ENCODE measurements at regions not wholly inside any gene's neighbourhood (a gene's known extent, or its start where the extent isn't known, plus 50 kb on each side); places are given as distances from the start of the nearest gene placed in this dataset.

DNA sequence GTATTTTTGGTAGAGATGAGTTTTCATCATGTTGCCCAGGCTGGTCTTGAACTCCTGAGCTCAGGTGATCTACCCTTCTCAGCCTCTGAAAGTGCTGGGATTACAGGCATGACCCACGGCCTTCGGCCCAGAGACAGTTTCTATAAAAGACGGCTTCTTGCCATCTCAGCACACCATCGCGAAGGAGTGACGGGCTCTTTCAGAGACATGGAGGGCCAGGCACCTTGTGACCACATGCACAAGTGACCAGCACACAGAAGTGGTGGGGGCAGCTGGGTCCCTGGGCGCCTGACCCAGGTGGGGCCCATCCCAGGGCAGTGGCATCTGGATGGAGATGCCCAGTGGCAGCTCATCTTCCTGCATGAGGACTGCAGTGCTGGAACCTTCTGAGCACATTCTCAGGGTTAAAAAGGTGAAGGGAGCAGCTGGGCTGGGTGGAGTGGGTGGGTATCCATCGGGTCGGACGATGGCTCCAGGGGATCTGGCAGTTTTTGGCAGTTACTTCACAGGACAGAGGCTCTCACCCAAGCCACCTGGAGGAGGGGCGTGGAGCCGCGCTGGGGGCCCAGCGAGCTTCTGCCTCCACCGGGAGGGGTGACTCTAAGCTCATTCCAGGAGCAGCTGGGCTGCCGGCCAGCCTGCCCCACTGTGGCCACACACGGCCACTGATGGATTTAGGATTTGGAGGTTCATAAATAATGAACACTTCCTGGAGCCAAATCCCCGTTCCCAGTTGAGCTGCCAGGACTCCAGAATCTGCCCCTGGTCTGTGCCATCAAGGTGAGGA is 373.0 kb downstream of the CTTN start:
- DNase-seq (ENCODE audit: low read depth in 2 of 3, low spot score in 2 of 3), result no peak

DNA sequence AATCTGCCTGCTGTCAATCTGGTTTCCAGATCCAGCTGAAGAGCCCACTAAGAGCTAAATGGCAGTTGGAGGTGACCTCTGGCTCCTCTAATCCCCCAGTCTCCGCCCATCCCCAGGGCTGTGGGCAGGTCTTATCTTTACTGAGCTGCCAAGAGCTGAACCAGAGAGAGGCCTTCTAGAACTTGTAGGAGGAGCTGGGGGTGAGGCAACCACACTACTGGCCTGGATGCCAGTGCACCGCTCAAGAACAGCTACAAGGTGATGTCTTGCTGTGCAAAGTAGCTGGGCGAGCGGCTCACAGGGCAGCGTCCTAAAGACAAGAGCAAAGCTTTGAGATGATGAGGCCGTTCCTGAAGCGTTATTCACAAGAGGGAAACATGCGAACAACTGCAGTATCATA is 374.6 kb downstream of the CTTN start:
- no peak for DNase-seq (ENCODE audit: low read depth in 2 of 3, low spot score in 2 of 3)

DNA sequence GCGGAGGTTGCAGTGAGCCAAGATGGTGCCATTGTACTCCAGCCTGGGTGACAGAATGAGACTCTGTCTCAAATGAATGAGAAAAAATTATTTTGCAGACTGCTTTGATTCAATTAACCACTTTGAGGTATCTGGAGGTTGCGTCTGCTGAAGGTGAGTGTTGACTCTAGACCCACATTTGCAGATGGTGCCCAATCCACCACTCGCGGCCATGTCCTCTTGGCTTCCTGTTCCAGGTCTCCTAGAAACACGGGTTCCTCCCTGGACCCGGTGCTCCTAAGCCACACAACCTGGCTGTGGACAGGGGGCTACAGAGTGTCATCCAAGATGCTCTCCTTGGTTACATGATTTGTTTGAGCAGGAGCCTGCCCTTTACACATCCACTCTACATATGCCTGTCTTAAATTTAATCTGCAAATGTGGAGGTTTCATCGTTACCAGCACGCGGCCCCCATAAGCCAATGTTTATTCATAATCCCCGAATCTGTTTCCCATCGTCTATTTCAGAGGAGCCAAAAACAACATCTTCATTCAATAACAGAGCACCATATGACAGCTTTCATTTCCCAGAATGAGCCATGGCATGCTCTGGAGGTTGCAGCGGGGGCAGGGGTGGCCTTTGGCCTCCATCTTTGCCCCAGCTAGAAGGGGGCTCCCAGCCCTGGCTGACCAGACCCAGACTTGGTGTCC is 377.2 kb downstream of the CTTN start:
- no peak for DNase-seq (ENCODE audit: low read depth in 2 of 3, low spot score in 2 of 3)

DNA sequence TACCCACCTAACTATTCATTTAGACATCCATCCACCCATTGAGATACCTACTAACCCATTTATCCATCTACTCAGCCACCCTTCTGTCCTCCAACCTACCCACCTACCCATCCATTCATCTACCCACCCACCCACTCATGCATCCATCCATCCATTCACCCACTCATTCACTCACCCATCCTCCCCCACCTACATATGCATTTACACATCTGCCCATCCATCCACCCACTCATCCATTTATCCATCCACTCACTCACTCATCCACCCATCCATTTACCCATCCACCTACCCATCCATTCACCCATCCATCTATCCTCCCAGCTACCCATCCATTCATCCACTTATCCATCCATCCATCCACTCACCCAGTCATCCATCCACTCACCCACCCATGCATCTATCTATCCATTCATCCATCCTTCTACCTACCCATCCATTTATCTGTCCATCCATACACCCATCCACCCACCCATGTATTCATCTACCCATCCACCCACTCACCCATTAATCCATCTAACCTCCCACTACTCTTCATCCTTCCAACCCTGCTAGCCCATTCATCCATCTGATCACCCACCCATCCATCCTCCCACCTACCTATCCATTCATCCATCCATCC is 378.7 kb downstream of the CTTN start:
- no peak for DNase-seq (ENCODE audit: low read depth in 2 of 3, low spot score in 2 of 3)

DNA sequence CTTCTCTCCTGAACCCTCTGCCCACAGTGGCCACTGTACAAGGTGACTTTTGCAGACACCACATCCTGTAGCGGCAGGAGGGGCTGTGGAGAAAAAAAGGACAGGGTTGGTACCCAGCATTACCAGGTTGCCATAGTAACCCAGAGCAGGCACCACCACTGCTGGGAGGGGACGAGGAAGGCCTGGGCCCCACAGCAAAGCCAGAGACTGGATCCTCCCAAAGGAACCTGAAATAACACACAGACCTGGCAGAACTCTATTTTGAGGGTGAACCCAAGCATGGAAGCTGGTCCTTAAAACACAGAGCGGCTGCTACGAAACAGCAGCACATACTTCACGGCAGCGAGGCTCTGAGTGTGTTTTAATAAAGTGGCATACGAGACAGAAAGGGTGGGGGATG is 380.6 kb downstream of the CTTN start:
- no peak for DNase-seq (ENCODE audit: low read depth in 2 of 3, low spot score in 2 of 3)

DNA sequence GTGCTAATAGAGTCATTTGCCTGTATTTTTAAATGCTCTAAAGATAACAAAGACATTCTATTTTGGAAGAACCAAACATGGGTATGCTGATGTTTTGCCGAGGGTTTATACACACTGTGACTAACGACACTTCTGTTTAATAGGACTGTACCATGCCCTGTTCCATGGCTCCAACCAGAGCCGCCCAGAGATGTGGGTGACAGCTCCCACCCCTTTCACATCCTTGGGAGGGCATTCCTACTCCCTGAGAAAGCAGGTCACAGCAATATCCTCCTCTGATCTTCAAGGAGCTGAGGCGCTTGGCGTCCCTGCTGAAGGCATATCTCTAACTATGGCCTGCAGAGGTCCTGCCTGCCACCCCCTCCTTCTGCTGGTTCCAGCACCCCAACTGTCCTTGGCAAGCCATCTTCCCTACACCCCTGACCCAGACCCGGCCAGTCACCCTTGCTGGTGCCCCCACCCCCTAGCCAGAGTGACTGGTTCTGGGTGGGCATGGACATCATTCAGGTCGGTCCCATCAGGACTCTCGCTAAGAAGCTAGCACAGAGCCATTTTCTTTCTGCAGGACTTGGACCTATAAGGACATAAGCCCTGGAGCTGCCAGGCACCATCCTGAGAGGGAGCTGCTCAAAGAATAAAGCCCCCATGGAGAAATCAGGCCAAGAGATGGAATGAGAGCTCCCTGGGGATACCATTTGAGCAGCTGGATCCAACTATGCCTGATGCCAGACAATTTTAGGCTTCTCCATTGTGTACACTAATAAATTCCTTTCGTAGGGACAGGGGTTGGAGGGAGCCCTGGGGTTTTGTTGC is 381.3 kb downstream of the CTTN start:
- no peak for DNase-seq (ENCODE audit: low read depth in 2 of 3, low spot score in 2 of 3)

DNA sequence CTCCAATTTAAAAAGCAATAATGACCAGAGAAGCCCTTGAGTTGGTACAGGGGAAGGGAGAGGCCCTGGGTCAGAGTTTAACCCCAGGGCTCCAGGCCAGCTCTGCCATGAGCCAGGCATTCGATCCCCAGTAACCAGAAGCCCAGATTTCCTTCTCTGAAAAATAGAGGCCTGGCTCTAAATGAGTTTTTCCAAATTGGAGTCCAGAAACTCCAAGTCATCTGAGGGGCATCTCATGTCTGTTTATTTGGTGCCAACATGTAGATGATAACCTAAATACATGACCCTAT is 381.9 kb downstream of the CTTN start:
- no peak for DNase-seq (ENCODE audit: low read depth in 2 of 3, low spot score in 2 of 3)

DNA sequence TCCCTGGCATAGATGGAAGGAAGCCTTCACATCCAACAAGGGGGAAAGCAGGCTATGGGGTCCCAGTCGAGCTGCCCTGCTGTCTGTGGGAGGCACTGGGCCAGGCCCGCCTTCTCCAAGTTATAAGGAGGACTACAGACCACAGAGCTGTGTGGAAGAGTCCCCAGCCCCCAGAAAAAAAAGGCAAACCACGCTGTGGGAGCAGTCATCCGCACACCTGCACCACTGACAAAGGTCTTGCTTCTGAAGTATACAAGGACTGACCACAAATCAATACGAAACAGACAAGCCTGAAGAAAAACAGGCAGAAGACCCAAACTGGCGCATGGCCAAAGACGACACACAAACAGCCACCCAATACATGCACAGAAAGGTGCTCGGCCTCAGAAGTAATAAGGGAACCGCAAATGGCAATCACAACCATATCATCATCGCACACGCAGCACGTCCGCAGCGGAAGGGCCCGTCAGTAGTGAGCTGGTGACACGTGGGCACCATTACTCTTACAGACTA is 384.1 kb downstream of the CTTN start:
- DNase-seq (ENCODE audit: low read depth in 2 of 3, low spot score in 2 of 3), result no peak

DNA sequence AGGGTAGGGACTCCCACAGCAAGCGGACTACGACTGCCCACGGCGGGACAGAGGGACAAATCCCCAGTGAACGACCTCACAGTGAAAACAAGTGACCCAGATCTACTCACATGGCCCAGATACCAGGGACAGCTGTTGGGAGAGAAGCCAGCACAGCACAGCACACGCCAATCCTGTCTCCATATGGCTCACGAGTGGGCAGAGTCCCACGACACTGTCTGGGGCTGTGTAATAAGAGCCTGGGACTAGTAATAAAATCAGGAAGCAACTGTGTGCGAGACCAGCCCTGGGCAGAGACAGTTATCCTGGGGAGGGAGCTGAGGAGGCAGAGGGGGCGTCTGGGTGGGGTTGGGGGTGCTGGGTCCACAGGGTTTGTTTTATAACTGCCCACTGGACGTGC is 385.0 kb downstream of the CTTN start:
- DNase-seq (ENCODE audit: low read depth in 2 of 3, low spot score in 2 of 3), result no peak

DNA sequence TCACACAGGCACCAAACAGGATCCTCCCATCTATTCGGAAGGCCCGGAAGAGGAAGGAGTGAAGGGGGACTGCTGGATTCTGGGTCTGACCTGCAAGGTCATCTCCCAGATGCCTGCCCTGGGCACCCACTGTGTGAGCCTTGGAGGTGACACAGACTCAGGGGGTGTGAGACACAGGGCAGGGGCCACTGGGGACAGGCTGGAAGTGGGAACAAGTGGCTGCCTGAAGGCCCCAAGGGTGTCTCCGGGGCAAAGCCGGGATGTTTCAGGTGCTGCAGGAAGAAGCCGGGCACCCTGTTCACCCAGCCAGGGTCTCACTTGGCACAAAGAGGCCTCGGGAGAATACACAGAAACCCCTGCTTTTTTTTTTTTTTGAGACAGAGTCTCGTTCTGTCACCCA is 385.5 kb downstream of the CTTN start:
- no peak for DNase-seq (ENCODE audit: low read depth in 2 of 3, low spot score in 2 of 3)

DNA sequence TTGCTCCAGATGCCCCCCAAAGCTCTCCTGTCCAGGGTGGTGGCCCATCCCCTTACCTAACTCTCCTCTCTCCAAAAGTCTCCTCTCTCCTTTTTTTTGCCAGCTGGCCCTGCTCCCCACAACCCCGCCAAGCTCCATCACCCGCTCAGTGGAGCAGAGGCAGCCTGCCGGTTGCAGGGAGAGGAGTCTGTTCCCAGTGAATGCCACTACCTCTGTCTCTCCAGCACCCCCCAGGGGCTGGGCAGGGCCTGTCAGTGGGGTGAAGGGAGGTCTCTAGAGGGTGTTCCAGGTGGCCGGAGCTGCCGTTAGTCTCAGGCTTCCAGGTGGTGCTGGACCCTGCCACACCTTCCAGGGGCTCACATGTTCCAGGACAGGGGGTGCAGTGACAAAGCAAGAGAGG is 387.0 kb downstream of the CTTN start:
- DNase-seq (ENCODE audit: low read depth in 2 of 3, low spot score in 2 of 3), result no peak

DNA sequence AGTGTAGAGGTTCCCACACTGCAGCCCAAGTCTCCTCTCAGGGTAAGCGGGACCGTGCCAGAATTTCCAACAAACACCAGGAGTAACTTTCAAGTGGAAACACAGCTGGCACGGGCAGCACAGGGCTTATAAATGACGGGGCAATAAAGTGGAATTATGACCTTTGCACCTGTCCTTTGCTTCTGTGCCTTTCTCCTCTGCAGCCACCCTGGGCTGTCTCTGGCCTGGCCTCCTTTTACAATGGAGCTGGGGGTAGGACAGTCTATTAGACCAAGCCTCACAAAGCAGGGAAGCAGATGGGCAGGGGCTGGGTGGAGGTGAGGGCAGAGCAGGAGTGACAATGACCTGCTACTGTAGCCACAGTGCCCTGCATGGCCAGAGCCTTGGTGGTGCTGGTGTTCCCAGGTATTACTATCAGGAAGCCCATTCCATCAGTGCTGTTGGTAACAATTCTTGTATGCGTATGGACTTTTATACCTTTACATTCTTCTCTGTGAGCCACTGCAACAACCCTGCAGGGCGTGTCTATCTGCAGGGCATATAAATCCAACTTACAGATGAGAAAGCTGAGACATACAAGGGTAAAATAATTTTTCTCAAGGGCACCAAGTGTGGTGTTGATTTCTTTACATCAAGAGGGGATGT is 387.8 kb downstream of the CTTN start:
- DNase-seq (ENCODE audit: low read depth in 2 of 3, low spot score in 2 of 3), result no peak

DNA sequence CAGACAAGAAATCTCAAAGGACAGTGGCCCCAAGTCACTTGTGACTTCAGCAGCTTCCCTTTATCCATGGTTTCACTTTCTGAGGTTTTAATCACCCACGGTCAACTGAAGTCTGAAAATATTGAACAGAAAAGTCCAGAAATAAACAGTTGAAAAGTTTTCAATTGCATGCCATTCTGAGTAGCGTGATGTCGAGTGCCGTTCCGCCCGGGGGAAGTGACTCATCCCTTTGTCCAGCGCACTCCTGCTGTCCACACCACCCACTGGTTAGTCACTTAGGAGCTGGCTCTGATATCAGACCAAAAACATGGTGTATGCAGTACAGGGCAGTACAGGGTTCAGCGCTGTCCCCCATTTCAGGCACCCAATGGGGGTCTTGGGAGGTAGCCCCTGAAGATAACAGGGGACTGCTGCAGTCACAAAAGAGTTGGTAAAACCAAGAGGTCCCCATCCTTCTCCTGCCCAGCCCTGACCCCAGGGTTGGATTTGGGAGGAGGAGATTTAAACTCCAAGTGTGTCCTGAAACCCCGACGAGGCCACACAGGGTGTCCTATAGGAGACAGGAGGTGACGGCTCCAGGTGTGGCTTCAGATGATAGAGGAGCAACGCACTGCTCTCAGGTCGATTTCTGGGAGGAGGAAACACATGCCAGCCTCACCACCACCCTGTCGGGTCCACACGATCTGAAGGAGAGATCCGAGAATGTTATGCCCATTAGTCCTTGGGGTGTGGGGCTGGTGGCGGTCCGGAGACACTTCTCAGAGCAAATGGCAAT is 390.1 kb downstream of the CTTN start:
- no peak for DNase-seq (ENCODE audit: low read depth in 2 of 3, low spot score in 2 of 3)

DNA sequence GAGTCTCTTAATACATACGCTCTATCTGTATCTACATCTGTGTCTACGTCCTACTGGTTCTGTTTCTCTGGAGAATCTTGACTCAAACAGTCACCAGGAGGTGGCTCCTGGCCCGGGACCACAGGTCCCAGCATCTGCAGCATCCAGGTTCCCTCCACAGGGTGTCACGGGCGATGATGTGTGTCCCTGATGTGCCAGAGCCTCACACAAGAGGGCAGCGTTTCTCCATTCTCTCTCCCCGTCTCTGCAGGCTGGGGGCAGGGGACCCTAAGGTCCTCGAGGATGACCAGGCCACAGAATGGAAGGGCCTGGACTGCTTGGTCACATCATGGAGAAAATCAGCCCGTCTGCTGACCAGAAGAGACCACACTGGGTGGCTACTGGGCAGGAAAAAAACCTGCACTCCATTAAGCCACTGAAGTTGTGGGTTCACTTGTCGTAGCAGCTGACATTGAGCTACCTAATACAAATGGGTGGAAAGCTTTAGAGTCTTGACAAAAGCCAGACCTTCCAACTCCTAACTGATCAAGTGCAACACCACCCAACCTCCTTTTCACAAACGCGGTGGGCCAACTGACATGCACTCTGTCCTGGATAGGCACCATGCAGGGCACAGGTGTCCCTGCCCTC is 392.5 kb downstream of the CTTN start:
- DNase-seq (ENCODE audit: low read depth in 2 of 3, low spot score in 2 of 3), result no peak

DNA sequence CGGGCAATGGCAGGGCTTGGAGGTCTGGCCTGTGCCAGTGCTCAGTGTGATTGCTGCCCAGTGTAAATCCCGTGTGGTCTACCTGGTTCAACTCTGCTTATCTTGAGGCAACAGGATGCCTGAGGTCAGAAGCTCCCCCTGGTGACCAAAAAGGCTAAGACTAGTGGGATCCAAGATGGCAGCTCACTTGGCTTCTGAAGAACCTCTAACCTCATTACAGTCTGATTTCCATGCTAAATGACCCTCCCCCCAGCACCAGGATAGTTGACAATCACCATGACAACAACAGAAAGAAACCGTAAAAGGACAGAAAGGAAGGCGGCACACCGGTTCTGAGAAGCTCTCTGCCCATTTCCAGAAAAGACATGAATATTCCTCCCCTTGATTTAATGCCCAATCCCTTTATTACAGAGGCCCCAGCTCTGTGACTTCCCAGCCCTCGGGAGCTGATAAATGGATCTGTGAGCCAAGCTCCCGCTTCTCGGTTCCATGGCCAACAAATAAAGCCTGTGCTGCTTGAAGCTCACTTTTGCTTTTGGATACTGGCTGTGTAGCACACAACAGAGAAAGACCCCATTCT is 398.4 kb downstream of the CTTN start:
- no peak for DNase-seq (ENCODE audit: low read depth in 2 of 3, low spot score in 2 of 3)

DNA sequence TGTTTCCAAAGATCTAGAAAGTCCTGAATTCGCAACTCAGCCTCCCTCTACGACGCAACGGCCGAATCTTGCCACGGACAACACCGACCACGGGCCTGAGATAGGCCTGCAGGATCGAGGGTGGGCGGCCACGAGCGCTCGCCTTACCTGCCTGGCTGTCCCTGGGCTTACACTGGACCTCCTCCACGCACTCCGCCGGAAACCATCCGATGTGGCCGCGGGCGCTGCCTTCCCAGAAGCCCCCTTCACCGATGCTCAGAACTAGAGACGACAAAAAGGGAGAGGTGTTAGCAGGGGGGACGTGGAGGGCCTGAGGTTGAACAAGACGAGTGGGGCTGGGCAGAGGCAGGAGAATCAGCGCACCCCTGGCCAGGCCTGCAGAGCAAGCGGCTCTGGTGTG is 400.0 kb downstream of the CTTN start:
- DNase-seq (ENCODE audit: low read depth in 2 of 3, low spot score in 2 of 3), result no peak

DNA sequence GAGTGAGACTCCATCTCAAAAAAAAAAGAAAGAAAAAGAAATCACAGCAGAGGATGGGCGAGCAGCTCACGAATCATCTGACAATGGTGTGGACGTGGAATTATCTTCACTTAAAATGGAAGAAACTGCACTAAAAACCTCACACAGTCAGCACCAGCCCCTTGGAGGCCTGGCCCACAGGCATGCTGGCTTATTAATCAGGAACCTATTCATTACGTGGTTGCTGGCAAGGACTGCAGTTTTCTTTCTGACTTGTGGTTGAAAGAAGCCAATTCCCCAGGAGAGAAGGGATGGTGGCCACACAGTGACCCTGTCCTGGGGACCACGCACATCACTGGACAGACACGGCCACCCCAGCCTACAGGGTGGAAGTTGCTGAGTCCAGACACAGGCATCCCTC is 401.1 kb downstream of the CTTN start:
- no peak for DNase-seq (ENCODE audit: low read depth in 2 of 3, low spot score in 2 of 3)

DNA sequence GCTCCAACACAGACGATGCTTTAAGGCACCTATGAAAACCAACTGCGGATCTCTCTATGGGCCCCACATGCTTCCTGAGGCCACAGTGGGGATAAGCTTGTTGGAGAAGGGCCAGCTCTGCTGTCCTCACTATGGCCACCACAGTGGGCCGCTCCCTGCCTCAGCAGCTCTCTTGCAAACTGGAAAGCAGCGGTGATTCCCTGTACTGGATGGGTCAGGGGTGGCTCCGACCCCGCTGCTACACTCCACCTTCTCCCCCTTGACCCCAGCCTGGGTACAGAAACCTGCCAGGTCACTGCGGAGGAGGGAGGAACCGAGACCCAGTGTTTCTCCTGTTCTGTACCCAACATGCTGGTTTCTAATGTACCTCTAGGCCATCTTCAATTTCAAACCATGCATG is 403.9 kb downstream of the CTTN start:
- no peak for DNase-seq (ENCODE audit: low read depth in 2 of 3, low spot score in 2 of 3)

DNA sequence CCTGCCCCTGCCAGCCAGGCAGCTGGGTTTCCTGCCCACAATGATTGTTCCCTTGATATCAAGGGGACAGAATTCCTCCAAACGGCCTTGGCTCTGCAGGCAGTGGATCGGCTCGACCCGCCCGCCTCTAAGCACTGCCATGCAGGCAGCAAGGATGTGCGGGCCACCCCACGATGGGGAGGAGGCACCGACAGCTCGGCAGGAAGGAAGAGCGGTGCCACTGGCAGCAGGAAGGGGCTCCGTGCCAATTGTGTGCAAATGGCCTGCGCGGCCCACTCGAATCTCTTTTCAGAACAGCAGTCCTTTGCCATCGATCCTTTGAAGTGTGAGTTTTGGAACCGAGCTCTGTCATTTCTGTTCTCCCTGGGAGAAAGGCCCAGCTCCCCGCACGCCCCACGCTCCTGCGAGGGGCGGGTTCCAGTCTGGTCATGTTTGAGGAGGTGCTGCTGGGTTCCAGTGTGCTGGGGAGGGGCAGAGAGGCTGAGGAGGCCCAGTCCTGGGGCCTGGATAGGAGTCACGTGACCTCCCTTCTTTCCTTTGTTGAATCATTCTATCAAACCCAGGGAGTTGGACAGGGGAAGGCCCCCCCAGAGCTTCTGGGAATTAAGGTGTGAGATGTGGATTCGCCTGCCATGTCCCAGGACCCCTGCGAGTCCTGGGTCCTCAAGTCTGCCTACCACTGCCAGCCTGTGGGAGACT is 406.0 kb downstream of the CTTN start:
- peak in 2 of 3 donors; percentile 18 to 55 for DNase-seq (ENCODE audit: low read depth in 2 of 3, low spot score in 2 of 3)

All from hematopoietic multipotent progenitor cell (in vitro differentiated cells).